ENCODE measurements at regions not wholly inside any gene's neighbourhood (a gene's known extent, or its start where the extent isn't known, plus 50 kb on each side); places are given as distances from the start of the nearest gene placed in this dataset.

- DNase-seq (ENCODE audit: low read depth in 2 of 2) = no peak
Measured at GRCh38 chr1:213643360-213643759, 344.4 kb upstream of the PROX1 start.

- no peak for DNase-seq (ENCODE audit: low read depth in 2 of 2)
Measured at GRCh38 chr1:213647864-213648650, 339.7 kb upstream of the PROX1 start.

DNA sequence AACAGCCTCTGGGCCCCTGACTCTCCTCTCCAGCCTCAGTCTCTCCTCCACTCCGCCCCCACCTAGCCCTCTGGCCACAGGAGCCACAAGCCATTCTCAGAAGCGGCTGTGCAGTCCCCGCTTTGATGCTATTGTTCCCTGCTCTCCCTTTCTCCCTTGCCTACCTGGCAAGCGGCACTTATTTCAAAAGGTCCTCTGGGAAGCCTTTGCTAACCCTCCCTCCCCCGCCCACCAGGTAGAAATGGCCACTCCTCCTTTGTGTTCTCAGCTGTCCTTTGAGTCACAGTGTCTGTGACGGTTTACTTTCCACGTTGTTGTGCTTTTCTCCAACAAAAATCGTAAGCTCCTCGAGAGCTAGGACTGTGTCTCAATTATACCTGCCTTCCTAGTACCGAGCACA is 338.4 kb upstream of the PROX1 start:
- DNase-seq (ENCODE audit: low read depth in 2 of 2) = no peak

DNA sequence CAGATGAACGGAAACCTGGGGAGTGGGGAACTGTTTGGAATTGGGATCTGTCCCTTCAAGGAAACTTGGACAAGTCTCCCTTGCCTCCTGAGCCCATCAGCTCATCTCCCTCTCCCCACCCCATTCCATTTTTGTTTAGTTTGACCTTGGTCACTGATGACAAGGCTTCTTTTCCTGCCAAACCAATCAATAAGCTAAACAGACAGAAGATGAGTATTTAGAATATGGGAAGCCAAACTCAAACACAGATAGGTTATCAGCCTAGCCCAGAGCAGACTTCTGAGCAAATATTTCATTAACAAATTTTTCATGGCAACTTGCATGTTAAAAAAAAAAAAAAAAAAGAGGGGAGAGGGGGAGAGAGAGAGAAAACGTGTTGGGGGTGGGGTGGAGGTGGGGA is 337.2 kb upstream of the PROX1 start:
- DNase-seq (ENCODE audit: low read depth in 2 of 2) = no peak

DNA sequence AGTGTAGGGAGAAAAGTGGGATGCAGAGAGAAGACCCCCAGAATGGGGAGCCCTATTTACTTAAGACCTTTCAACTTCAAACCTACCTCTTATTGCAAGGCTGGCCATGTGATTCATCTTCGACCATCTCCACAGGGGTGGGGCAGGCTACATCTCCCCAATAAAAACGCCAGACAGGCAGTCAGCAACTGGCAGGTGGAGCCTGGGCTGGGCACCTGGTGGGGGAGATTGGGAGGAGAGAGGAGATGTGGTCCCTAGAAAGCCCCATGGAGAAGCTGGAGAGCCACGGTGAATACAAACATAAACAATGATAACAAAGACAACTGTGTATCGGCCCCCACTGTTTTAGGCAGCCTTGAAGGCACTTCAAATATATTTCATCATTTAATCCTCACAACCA is 336.7 kb upstream of the PROX1 start:
- no peak for DNase-seq (ENCODE audit: low read depth in 2 of 2)

- no peak for DNase-seq (ENCODE audit: low read depth in 2 of 2)
Measured at GRCh38 chr1:213652109-213652508, 335.7 kb upstream of the PROX1 start.

GRCh38 chr1:213656039-213656438 is 331.7 kb upstream of the PROX1 start:
- no peak for DNase-seq (ENCODE audit: low read depth in 2 of 2)

GRCh38 chr1:213656503-213656902 is 331.3 kb upstream of the PROX1 start:
- no peak for DNase-seq (ENCODE audit: low read depth in 2 of 2)

DNA sequence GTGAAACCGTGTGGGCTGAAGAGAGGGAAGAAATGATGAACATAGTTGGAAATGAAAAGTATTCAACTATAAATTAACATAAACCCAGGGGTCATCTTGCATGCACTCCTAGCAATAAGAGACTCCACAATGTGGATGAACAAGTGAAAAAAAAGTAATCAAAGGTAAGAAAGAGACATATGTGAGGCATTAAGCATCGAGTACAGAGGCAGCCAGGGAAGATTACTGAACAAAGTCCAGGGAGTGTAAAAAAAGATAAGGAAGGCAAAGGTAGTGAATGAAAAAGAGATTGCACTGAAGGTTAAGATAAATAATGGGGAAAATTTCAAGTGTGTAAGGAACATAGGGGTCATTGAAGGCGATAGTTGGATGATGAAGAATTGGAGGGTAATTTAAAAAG is 330.8 kb upstream of the PROX1 start:
- no peak for DNase-seq (ENCODE audit: low read depth in 2 of 2)

DNA sequence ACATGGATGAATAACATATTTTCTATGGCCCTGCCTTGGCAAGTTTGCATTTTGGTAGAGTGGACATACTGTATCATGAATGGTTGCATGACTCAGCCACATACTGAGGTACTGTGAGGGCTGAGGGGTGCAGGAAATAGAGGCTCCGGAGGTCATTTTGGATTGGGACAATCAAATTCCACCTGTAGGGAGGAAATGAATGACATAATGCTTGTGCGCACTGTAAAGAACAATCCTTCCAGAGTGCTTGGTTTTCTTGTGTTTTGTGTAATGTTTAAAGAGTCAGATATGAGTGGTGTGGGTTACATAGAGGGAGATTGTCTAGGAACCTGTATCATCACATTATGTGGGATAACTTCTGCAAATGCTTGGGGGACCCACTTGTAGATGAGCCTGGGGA is 329.9 kb upstream of the PROX1 start:
- DNase-seq (ENCODE audit: low read depth in 2 of 2) = no peak

GRCh38 chr1:213658457-213658856 is 329.3 kb upstream of the PROX1 start:
- no peak for DNase-seq (ENCODE audit: low read depth in 2 of 2)

- no peak for DNase-seq (ENCODE audit: low read depth in 2 of 2)
Measured at GRCh38 chr1:213659580-213660547, 327.9 kb upstream of the PROX1 start.

DNA sequence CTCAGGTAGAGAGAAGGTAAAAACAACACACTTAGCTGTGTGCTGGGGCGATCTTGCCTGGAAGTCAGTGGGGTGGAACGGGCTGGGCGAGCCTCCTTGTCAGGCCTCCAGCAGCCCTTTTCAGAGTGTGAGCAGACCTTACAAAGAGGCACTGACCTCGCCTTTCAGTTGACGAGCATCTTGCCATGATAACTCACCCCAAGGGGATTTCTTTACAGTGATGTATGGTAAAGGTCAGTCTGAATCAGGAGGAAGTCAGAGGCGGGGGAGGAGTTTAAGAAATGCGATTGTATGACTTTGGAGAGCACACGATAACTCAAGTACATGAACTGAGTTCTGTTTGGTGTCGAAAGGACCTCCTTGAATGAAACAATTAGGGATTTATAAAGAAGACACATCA is 326.5 kb upstream of the PROX1 start:
- DNase-seq (ENCODE audit: low read depth in 2 of 2) = no peak

DNA sequence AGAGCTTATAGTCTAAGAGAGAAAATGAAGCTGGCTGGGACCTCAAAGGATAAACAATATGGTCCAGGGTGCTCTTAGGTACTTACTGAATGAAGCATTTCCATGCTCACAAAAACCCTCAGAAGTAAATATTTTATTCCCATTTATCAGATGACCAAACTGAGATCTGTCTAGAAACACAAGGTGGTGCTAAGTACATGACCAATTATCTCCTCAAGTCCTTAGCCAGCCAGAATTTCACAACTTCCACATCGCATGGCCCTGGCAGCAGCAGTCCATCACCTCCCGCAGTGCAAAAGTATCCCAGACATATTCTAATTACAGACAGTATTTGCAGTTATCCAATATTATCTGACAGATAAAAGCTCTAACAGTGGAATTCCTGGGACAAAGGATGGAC is 321.7 kb upstream of the PROX1 start:
- DNase-seq (ENCODE audit: low read depth in 2 of 2) = no peak

- DNase-seq (ENCODE audit: low read depth in 2 of 2) = no peak
Measured at GRCh38 chr1:213666922-213667321, 320.9 kb upstream of the PROX1 start.

DNA sequence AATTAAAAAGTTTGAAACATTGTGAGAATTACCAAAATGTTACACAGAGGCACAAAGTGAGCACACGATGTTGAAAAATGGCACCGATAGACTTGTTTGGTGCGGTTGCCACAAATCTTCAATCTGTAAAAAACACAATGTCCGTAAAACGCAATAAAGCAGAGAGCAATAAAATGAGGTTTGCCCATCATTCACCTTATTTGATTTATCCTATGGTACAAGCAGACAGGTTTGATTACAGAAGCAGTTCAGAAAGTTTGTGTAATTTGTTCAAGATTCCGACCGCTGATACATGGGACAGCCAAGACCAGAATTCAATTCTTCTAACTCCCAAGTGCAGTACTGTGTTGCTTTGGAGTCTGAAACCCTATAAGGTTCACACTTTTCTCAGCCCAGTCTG is 318.3 kb upstream of the PROX1 start:
- DNase-seq (ENCODE audit: low read depth in 2 of 2) = no peak

DNA sequence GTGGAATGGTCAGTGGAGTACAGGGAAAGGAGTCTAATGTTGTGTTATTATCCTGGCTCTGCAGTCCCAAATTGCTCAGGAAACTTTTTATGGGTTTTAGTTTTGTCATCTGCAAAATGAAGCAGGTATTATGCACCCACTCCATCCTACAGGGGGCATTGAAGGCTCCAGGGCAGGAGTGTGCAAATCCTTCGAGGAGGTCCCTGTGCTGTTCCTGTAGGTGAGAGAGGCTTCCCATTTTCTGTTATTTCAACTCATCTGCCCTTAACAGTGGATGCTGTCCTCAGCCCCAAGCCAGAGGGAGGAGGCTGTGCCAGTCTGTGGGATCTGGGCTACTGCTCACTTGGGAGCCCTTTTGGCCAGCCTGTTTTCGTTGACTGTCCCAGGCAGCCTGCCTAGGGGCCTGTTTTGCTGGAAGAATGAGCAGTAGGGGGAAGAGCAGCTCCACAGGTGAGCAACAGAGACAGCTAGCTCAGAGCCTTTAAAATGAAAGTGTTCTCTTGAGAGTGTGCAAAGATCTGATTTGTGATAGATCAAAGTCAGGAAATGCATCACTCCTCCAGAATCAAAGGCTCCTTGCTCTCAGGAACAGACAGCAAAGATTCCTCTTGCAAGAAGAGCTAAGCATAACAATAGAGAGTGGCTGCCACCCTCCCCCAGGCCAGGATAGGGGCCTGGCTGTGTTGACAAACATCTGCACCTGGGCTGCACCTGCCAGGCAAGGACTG is 317.6 kb upstream of the PROX1 start:
- DNase-seq (ENCODE audit: low read depth in 2 of 2) = no peak

GRCh38 chr1:213670692-213671023 is 317.1 kb upstream of the PROX1 start:
- DNase-seq (ENCODE audit: low read depth in 2 of 2) = no peak

- no peak for DNase-seq (ENCODE audit: low read depth in 2 of 2)
Measured at GRCh38 chr1:213675043-213675442, 312.7 kb upstream of the PROX1 start.

GRCh38 chr1:213676736-213677135 is 311.0 kb upstream of the PROX1 start:
- DNase-seq (ENCODE audit: low read depth in 2 of 2) = no peak

- no peak for DNase-seq (ENCODE audit: low read depth in 2 of 2)
Measured at GRCh38 chr1:213678348-213678747, 309.4 kb upstream of the PROX1 start.

DNA sequence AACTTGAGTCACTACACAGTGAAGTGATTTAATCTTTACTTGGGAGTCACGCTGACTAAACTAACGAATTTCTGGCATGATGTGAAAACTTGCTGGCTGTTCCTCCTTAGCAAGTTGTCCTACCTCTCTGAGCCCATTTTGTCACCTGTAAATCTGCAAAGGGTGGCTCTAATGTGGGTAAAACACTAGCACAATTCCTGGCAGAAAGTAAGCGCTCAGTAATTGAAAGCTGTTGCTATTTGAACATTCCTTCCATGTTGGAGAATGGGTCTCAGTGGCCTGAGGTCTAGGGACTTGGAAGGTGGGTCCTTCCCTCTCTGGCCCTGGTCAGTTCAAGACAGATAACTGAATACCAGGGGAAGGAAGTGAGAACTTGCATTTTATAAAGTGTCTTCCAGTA is 309.0 kb upstream of the PROX1 start:
- DNase-seq (ENCODE audit: low read depth in 2 of 2) = no peak

Measured in activated CD8-positive, alpha-beta memory T cell treated with anti-CD3 and anti-CD28 coated beads for 4 hours (primary cell).